HCT116 (cell line): ENCODE measurements at regions not wholly inside any gene's neighbourhood (a gene's known extent, or its start where the extent isn't known, plus 50 kb on each side); places are given as distances from the start of the nearest gene placed in this dataset.
A peak's percentile ranks its signal among the peaks of the same experiment; 100 is the strongest.

Experiments
- ATAC-seq: fragments of 200-7000 bp; cut with Tn5 transposase; 2 replicates; pipeline ENCODE4 v1.9.1; 2020; ENCODE audit warnings: mild to moderate bottlenecking, moderate library complexity
- BruUV-seq: library from RNA; stranded (reverse); fragments of 400-500 nt; replicated peaks from 2 replicates; lab custom pipeline; 2021; lab: Mats Ljungman, UMichigan
- CTCF ChIA-PET: fragments of 300-600 bp; sonication (Branson Sonifier 250); formaldehyde crosslinking; loops from one replicate; lab custom pipeline; 2021; ENCODE audit warnings: antibody characterized with exemption; lab: Charles Lee
- POLR2A ChIA-PET: fragments of 300-600, 350-600 bp; sonication (Branson Sonifier 250); formaldehyde crosslinking; loops from one replicate; lab custom pipeline; 2021; ENCODE audit warnings: antibody characterized with exemption; lab: Charles Lee
- RAD21 ChIA-PET, 2 experiments: fragments of 300-600 bp; sonication (Branson Sonifier 250); formaldehyde crosslinking; loops; one replicate each; lab custom pipeline; 2023; ENCODE audit warnings: low total read pairs in 2 of 2; ENCODE audit not compliant: uncharacterized antibody in 2 of 2, unreplicated experiment in 2 of 2, low non-redundant PET in 1 of 2; lab: Charles Lee
- DNase-seq: peaks from one replicate; pipeline ENCODE4 v3.0.0-alpha.2; 2010; ENCODE audit warnings: low read depth, low spot score
- H2AFZ ChIP-seq: fragments of 200-600 bp; shearing (Covaris generic), sonication (generic); 2 replicates; pipeline ENCODE4 v1.6.1; 2017; ENCODE audit warnings: low read depth, mixed run types, mixed read lengths, antibody characterized with exemption, low read length; ENCODE audit not compliant: poor library complexity, severe bottlenecking
- H3K27ac ChIP-seq: 2 replicates; pipeline ENCODE4 v1.5.1; 2012; ENCODE audit warnings: low read depth, low read length
- H3K27me3 ChIP-seq: fragments of 200-600 bp; sonication (generic); 2 replicates; pipeline ENCODE4 v1.6.1; 2016; ENCODE audit warnings: mixed run types, low read length, mixed read lengths; ENCODE audit not compliant: insufficient read depth
- H3K36me3 ChIP-seq, 2 experiments: fragments of 200-500 bp in 1 of 2; fragments of 200-600 bp in 1 of 2; sonication (Bioruptor generic) in 1 of 2; sonication (generic) in 1 of 2; 2 replicates each; pipeline versions ENCODE4 v1.5.1 to v1.6.1; 2014 to 2016; ENCODE audit warnings: low read length in 2 of 2, inconsistent platforms in 1 of 2, mixed read lengths in 1 of 2, mixed run types in 1 of 2; ENCODE audit not compliant: insufficient read depth in 2 of 2, control insufficient read depth in 1 of 2
- H3K4me1 ChIP-seq, 2 experiments: fragments of 200-600 bp in 1 of 2; sonication (generic) in 1 of 2; 2 replicates each; pipeline versions ENCODE4 v1.5.1 to v1.6.1; 2012 to 2017; ENCODE audit warnings: low read length in 2 of 2, inconsistent platforms in 1 of 2, mild to moderate bottlenecking in 1 of 2, mixed read lengths in 1 of 2, mixed run types in 1 of 2, moderate library complexity in 1 of 2; ENCODE audit not compliant: insufficient read depth in 2 of 2, control insufficient read depth in 1 of 2
- H3K4me2 ChIP-seq: fragments of 200-600 bp; sonication (generic); 2 replicates; pipeline ENCODE4 v1.6.1; 2017; ENCODE audit warnings: mixed run types, low read length, mixed read lengths
- H3K4me3 ChIP-seq, 2 experiments: fragments of 200-600 bp in 1 of 2; sonication (generic) in 1 of 2; replicated peaks in 1 of 2; 2 replicates each; pipeline ENCODE4 v1.5.1; 2011 to 2016; ENCODE audit warnings: low read length in 2 of 2, control low read depth in 1 of 2, low read depth in 1 of 2, mild to moderate bottlenecking in 1 of 2, mixed read lengths in 1 of 2, mixed run types in 1 of 2
- H3K79me2 ChIP-seq: fragments of 200-600 bp; sonication (generic); 2 replicates; pipeline ENCODE4 v1.6.1; 2017; ENCODE audit warnings: mild to moderate bottlenecking, mixed run types, low read length, moderate library complexity, mixed read lengths; ENCODE audit not compliant: insufficient read depth
- H3K9ac ChIP-seq: fragments of 200-600 bp; sonication (generic); 2 replicates; pipeline ENCODE4 v1.6.1; 2016; ENCODE audit warnings: low read length, mixed read lengths
- H3K9me2 ChIP-seq: fragments of 200-600 bp; sonication (generic), shearing (Covaris generic); 2 replicates; pipeline ENCODE4 v1.6.1; 2017; ENCODE audit warnings: mixed run types, mild to moderate bottlenecking, moderate library complexity; ENCODE audit not compliant: insufficient read depth
- H3K9me3 ChIP-seq, 2 experiments: fragments of 200-500 bp in 1 of 2; fragments of 200-600 bp in 1 of 2; sonication (Bioruptor generic) in 1 of 2; sonication (generic) in 1 of 2; 2 replicates each; pipeline ENCODE4 v1.6.1; 2014 to 2017; ENCODE audit warnings: low read length in 2 of 2, mixed read lengths in 2 of 2, inconsistent platforms in 1 of 2, low read depth in 1 of 2, mild to moderate bottlenecking in 1 of 2, mixed run types in 1 of 2, moderate library complexity in 1 of 2; ENCODE audit not compliant: control insufficient read depth in 1 of 2, insufficient read depth in 1 of 2
- H4K20me1 ChIP-seq: fragments of 200-600 bp; sonication (generic), shearing (Covaris generic); 2 replicates; pipeline ENCODE4 v1.6.1; 2017; ENCODE audit warnings: mixed run types, mild to moderate bottlenecking, moderate library complexity; ENCODE audit not compliant: insufficient read depth
- CTCF ChIP-seq, 3 experiments: fragments of 200-600 bp in 1 of 3; sonication (generic) in 1 of 3; IDR thresholded peaks in 2 of 3; conservative IDR thresholded peaks in 1 of 3; 2 replicates each; pipeline ENCODE4 v1.5.1; 2012 to 2017; ENCODE audit warnings: low read depth in 2 of 3, low read length in 2 of 3, antibody characterized with exemption in 1 of 3, borderline replicate concordance in 1 of 3, control low read depth in 1 of 3, mild to moderate bottlenecking in 1 of 3, mixed read lengths in 1 of 3, mixed run types in 1 of 3, moderate library complexity in 1 of 3; ENCODE audit not compliant: insufficient read depth in 1 of 3
- EZH2phosphoT487 ChIP-seq: fragments of 200-600 bp; IDR thresholded peaks from 2 replicates; pipeline ENCODE4 v1.6.1; 2018; ENCODE audit warnings: antibody characterized with exemption, borderline replicate concordance
- ZBTB33 ChIP-seq: IDR thresholded peaks from 2 replicates; pipeline ENCODE4 v1.6.1; 2011; ENCODE audit warnings: mild to moderate bottlenecking, low read length, moderate library complexity; ENCODE audit not compliant: insufficient replicate concordance; ENCODE audit errors: extremely low read depth
- intact Hi-C: fragments of 100-400 bp; cut with micrococcal nuclease; formaldehyde crosslinking; loops from 2 replicates; pipeline ENCODE4 v1.10.0; 2022

DNA sequence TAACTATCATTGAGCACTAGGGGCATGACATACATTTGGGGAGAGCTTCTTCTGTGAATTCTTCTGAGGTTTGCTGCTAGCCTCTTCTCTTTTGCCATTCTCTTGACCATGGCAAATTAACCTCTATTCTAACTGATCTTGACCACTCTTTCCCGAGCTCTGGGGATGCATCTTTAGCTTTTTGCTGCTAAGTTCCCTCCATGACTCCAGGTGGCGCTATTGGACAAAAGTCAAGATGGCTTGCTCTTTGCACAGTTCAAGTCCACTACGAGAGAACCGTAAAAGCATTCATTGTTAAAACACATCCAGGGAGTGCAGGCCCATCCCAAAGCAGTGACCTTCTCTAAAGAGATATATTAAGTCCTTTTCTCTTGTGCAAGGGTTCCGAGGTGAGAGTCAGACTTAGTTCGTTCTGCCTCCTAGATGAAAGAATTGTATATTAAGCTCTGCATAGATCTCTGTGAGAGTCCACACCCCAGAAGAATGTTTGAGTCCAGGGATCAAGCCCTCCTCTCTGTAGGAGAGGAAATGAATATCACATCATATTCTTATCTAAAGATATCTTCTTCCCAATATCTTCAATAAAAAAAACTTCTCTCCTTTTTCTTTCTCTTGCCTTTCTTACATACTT is 1152.9 kb upstream of the CDH6 start:
- POLR2A ChIA-PET = no interaction called here
- ATAC-seq = peak; percentile 42; the same call in 1 of the 2 replicates
- RAD21 ChIA-PET = no interaction called here

More for the DNA sequence above, 1152.9 kb upstream of the CDH6 start:
- no TSS peak for BruUV-seq
- Histone ChIP-seq H3K9ac (no peak overlapping the region), H3K79me2 (no peaks in the 10 kb centered on the region), H2AFZ (no peak overlapping the region), H3K27me3 (no peaks in the 10 kb centered on the region), H4K20me1 (no peaks in the 10 kb centered on the region), H3K27ac (no peak overlapping the region), H3K4me3 (no peak overlapping the region), H3K4me2 (no peak overlapping the region), H3K36me3 (no peaks in the 10 kb centered on the region), H3K4me1 (no peaks in the 10 kb centered on the region), H3K9me3 (peaks cover 5 to 7% of the 10 kb centered on the region in 2 experiments; a peak in 2 of 4 replicates), H3K9me2 (no peaks in the 10 kb centered on the region)
- TF ChIP-seq EZH2phosphoT487 (no peak), ZBTB33 (no peak), CTCF (IDR thresholded peaks at IDR 0.05 in 2 of 3, conservative IDR thresholded peaks at IDR 0.05 in 1 of 3; ENCODE audit: borderline replicate concordance in 1 of 3, insufficient read depth in 1 of 3, low read depth in 2 of 3, low read length in 2 of 3) (peak in 2 of 3 experiments; percentile 44 to 46; a peak in 4 of 6 replicates)
- CTCF ChIA-PET = interaction anchor here (0.6 to 0.7 kb wide), 2 partner anchors 1191 to 1230 kb away, joined by 3 to 4 read pairs; no protein-coding TSS in a partner anchor
- intact Hi-C loops = no loop called here
- DNase-seq = peak; percentile 15
